GM12874 (cell line): ENCODE measurements at regions not wholly inside any gene's neighbourhood (a gene's known extent, or its start where the extent isn't known, plus 50 kb on each side); places are given as distances from the start of the nearest gene placed in this dataset.

Experiments used
- CTCF ChIP-seq: IDR thresholded peaks from 2 replicates; pipeline ENCODE4 v1.5.1; 2011; ENCODE audit warnings: low read depth, mild to moderate bottlenecking, control low read depth, low read length, moderate library complexity; ENCODE audit not compliant: insufficient read depth

GRCh38 chr16:65494609-65495008, 372.7 kb upstream of the CDH11 start:
- no peak for TF ChIP-seq CTCF

GRCh38 chr16:65494080-65494479, 372.2 kb upstream of the CDH11 start:
- TF ChIP-seq CTCF = no peak

GRCh38 chr16:65490286-65490685, 368.4 kb upstream of the CDH11 start:
- TF ChIP-seq CTCF = no peak

- TF ChIP-seq CTCF = no peak
Measured at GRCh38 chr16:65489531-65490023, 367.7 kb upstream of the CDH11 start.

GRCh38 chr16:65487231-65487630, 365.4 kb upstream of the CDH11 start:
- TF ChIP-seq CTCF = no peak

- no peak for TF ChIP-seq CTCF
Measured at GRCh38 chr16:65481956-65482355, 360.1 kb upstream of the CDH11 start.

GRCh38 chr16:65480281-65481091, 358.6 kb upstream of the CDH11 start:
- no peak for TF ChIP-seq CTCF
